Type B pancreatic cell (in vitro differentiated cells): ENCODE measurements at regions not wholly inside any gene's neighbourhood (a gene's known extent, or its start where the extent isn't known, plus 50 kb on each side); places are given as distances from the start of the nearest gene placed in this dataset.

Experiments used
- DNase-seq: peaks from one replicate; pipeline ENCODE4 v3.0.0; 2021; ENCODE audit warnings: mixed read lengths; ENCODE audit not compliant: unreplicated experiment; ENCODE audit errors: extremely low spot score
- H3K27ac Mint-ChIP-seq: 2 replicates; pipeline ENCODE4 v1.8.0; 2021; ENCODE audit warnings: mild to moderate bottlenecking, mixed read lengths
- H3K27me3 Mint-ChIP-seq: 2 replicates; pipeline ENCODE4 v1.8.0; 2021; ENCODE audit warnings: mixed read lengths
- H3K36me3 Mint-ChIP-seq: 2 replicates; pipeline ENCODE4 v1.8.0; 2021; ENCODE audit warnings: mixed read lengths
- H3K4me1 Mint-ChIP-seq: one replicate; pipeline ENCODE4 v1.8.0; 2021; ENCODE audit warnings: mixed read lengths; ENCODE audit not compliant: unreplicated experiment
- H3K4me3 Mint-ChIP-seq: 2 replicates; pipeline ENCODE4 v1.8.0; 2021; ENCODE audit warnings: mild to moderate bottlenecking, mixed read lengths
- H3K9me3 Mint-ChIP-seq: 2 replicates; pipeline ENCODE4 v1.8.0; 2021; ENCODE audit warnings: mixed read lengths
- CTCF ChIP-seq: fragments of 200-600 bp; sonication (generic); conservative IDR thresholded peaks from 2 replicates; pipeline ENCODE4 v1.5.0; 2021; ENCODE audit warnings: antibody characterized with exemption, mild to moderate bottlenecking

DNA sequence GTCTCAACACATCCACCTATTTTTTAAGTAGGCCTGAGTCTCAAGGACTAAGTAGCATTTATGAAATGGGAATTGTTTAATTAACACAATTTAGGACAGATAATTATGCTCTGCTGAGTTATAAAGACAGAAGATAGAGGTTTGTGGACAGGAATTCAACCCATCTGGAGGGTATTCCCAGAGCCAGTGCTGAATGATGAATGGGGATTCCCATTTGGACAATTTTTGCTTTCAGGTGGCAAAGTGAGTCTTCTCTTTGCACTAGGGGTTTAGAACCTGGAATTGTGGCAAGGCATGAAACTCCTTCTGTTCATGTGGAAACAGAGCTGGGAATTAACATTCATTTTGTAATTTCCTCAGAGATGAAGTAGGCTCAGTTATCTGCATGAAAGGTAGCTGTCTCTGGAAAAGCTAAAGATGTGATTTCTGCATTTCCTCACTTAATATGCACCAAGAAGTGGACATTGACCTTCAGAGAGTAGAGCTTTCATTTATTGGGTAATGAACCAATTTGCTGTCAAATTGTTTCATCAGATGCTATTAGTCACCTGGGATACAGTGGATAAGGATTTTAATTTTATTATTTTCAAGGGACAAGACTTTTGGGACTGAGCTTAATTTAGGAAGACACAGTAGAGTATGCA lies 212.1 kb upstream of the NRXN1 start:
- Mint-ChIP-seq H3K4me1 (no peaks in the 10 kb centered on the region), H3K4me3 (no peak overlapping the region), H3K9me3 (no peaks in the 10 kb centered on the region), H3K36me3 (no peaks in the 10 kb centered on the region), H3K27me3 (no peaks in the 10 kb centered on the region), H3K27ac (no peak overlapping the region)
- no peak for TF ChIP-seq CTCF
- no peak for DNase-seq

DNA sequence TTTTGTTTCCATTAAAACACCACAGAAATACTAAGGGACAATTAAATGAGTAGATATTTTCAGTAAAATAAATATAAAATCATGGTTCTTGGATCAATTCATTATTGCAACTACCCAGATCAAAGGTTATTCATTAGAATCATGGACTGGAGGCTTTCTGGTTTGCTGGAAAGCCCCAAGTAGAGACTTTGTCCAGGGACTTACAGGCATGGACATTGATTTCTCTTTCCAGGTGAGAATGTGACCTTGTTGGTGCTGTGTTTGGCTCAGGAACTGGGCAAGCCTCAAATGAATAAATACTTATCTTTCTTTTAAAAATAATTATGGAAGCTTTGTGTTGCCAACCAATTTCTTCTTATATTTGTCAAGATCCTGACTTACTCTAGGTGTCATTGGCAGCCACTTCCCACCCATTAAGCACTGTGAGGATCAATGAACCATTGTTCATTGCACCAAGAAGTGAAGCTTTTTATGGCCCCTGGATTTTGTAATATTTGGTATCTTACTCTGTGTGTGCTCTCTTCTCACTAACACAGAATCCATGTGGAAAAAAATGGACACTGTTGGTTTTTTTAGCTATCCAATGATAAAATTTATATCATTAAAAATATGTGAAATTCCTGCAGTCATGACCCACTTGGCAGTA lies 205.8 kb upstream of the NRXN1 start:
- no peaks in the 10 kb centered on the region for H3K36me3 Mint-ChIP-seq
- no peak overlapping the region for H3K4me3 Mint-ChIP-seq
- no peaks in the 10 kb centered on the region for H3K27me3 Mint-ChIP-seq
- DNase-seq, result no peak
- no peak overlapping the region for H3K27ac Mint-ChIP-seq
- H3K9me3 Mint-ChIP-seq, result no peaks in the 10 kb centered on the region
- TF ChIP-seq CTCF, result no peak
- H3K4me1 Mint-ChIP-seq, result no peaks in the 10 kb centered on the region

GRCh38 chr2:51232027-51232426 lies 200.1 kb upstream of the NRXN1 start:
- no peaks in the 10 kb centered on the region for H3K4me1 Mint-ChIP-seq
- H3K27me3 Mint-ChIP-seq, result no peaks in the 10 kb centered on the region
- no peak for TF ChIP-seq CTCF
- no peak overlapping the region for H3K4me3 Mint-ChIP-seq
- no peaks in the 10 kb centered on the region for H3K9me3 Mint-ChIP-seq
- no peaks in the 10 kb centered on the region for H3K36me3 Mint-ChIP-seq
- no peak for DNase-seq
- H3K27ac Mint-ChIP-seq, result no peak overlapping the region

- no peak overlapping the region for H3K27ac Mint-ChIP-seq
- no peaks in the 10 kb centered on the region for H3K9me3 Mint-ChIP-seq
- no peak for TF ChIP-seq CTCF
- H3K4me3 Mint-ChIP-seq, result no peak overlapping the region
- no peaks in the 10 kb centered on the region for H3K4me1 Mint-ChIP-seq
- DNase-seq, result no peak
- H3K27me3 Mint-ChIP-seq, result no peaks in the 10 kb centered on the region
- no peaks in the 10 kb centered on the region for H3K36me3 Mint-ChIP-seq
Measured at GRCh38 chr2:51231071-51231470, 199.1 kb upstream of the NRXN1 start.

DNA sequence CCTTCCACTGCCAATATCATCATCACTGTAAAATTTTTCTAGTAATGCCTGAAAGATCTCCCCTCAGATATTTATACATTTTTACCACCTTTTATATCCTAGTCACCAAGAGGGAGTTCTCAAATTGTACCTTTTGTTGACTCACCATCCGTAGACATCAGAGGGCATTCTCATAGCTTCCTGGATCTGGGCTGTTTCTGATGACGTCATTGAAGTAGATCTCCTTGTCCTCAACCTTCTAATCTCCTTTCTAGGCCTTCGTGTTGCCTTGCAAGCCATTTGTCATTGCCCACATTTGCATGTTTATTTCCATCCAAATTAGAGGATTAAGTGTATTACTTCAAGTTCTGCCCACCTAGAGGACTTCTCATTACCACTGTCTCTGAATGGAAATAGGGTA lies 193.4 kb upstream of the NRXN1 start:
- H3K36me3 Mint-ChIP-seq, result no peaks in the 10 kb centered on the region

More for the DNA sequence above, 193.4 kb upstream of the NRXN1 start:
- H3K4me3 Mint-ChIP-seq, result no peak overlapping the region
- H3K27me3 Mint-ChIP-seq, result no peaks in the 10 kb centered on the region
- no peak for DNase-seq
- no peak overlapping the region for H3K27ac Mint-ChIP-seq
- no peak for TF ChIP-seq CTCF
- H3K9me3 Mint-ChIP-seq, result no peaks in the 10 kb centered on the region
- no peaks in the 10 kb centered on the region for H3K4me1 Mint-ChIP-seq
